ENCODE measurements at regions not wholly inside any gene's neighbourhood (a gene's known extent, or its start where the extent isn't known, plus 50 kb on each side); places are given as distances from the start of the nearest gene placed in this dataset.

- DNase-seq (ENCODE audit: low spot score), result no peak
These were observed 69.8 kb downstream of the TNFSF18 start for GRCh38 chr1:172980971-172981370.
